Erythroblast (primary cell): ENCODE measurements at regions not wholly inside any gene's neighbourhood (a gene's known extent, or its start where the extent isn't known, plus 50 kb on each side); places are given as distances from the start of the nearest gene placed in this dataset.

ENCODE experiments used
- GATA1 ChIP-seq: IDR thresholded peaks from 2 replicates; pipeline ENCODE4 v1.6.1; 2011; ENCODE audit warnings: low read depth, mild to moderate bottlenecking, control low read depth, low read length, moderate library complexity
- POLR2A ChIP-seq: IDR thresholded peaks from 2 replicates; pipeline ENCODE4 v1.6.1; 2011; ENCODE audit warnings: mild to moderate bottlenecking, low read length

DNA sequence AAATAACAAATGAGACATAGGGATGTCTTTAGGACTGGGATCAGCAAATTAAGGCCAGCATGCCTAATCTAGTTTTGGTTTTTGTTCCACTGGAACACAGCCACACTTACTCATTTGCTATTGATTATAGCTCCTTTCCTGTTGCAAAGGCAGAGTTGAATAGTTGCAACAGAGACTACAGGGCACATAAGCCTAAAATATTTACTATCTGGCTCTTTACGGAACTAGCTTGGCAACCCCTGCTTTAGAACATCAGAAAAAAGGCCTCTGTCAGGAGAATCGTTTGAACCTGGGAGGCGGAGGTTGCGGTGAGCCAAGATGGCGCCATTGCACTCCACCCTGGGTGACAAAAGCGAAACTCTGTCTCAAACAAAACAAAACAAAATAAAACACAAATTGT is 384.8 kb downstream of the ELAVL2 start:
- no peak for TF ChIP-seq POLR2A
- TF ChIP-seq GATA1, result no peak
